ENCODE measurements at regions not wholly inside any gene's neighbourhood (a gene's known extent, or its start where the extent isn't known, plus 50 kb on each side); places are given as distances from the start of the nearest gene placed in this dataset.

- peak; percentile 79 for DNase-seq
Observed at GRCh38 chr2:118309946-118310680, 221.8 kb downstream of the INSIG2 start.

GRCh38 chr2:118309257-118309945 is 221.1 kb downstream of the INSIG2 start:
- DNase-seq = peak; percentile 74

- DNase-seq = no peak
Observed at GRCh38 chr2:118307864-118308263, 219.6 kb downstream of the INSIG2 start.

- peak; percentile 49 for DNase-seq
Observed at GRCh38 chr2:118301248-118301647, 213.0 kb downstream of the INSIG2 start.

GRCh38 chr2:118300832-118301231 is 212.6 kb downstream of the INSIG2 start:
- DNase-seq = peak; percentile 13

- DNase-seq = no peak
Observed at GRCh38 chr2:118296663-118297062, 208.4 kb downstream of the INSIG2 start.

- no peak for DNase-seq
Observed at GRCh38 chr2:118295592-118296390, 207.5 kb downstream of the INSIG2 start.

- DNase-seq = no peak
Observed at GRCh38 chr2:118294063-118294462, 205.8 kb downstream of the INSIG2 start.

GRCh38 chr2:118292991-118293390 is 204.7 kb downstream of the INSIG2 start:
- DNase-seq = no peak

GRCh38 chr2:118291251-118291880 is 203.1 kb downstream of the INSIG2 start:
- DNase-seq = no peak

- no peak for DNase-seq
Observed at GRCh38 chr2:118290411-118291250, 202.4 kb downstream of the INSIG2 start.

- no peak for DNase-seq
Observed at GRCh38 chr2:118279005-118279404, 190.7 kb downstream of the INSIG2 start.

- no peak for DNase-seq
Observed at GRCh38 chr2:118278046-118278445, 189.8 kb downstream of the INSIG2 start.

- no peak for DNase-seq
Observed at GRCh38 chr2:118274841-118275510, 186.7 kb downstream of the INSIG2 start.

GRCh38 chr2:118272391-118272790 is 184.1 kb downstream of the INSIG2 start:
- no peak for DNase-seq

- DNase-seq = peak; percentile 90
Observed at GRCh38 chr2:118269408-118270051, 181.3 kb downstream of the INSIG2 start.

GRCh38 chr2:118268268-118268667 is 180.0 kb downstream of the INSIG2 start:
- DNase-seq = no peak

GRCh38 chr2:118265873-118266455 is 177.7 kb downstream of the INSIG2 start:
- no peak for DNase-seq

GRCh38 chr2:118264232-118264990 is 176.1 kb downstream of the INSIG2 start:
- no peak for DNase-seq

GRCh38 chr2:118257696-118258095 is 169.4 kb downstream of the INSIG2 start:
- no peak for DNase-seq
